Activated CD4-positive, alpha-beta memory T cell treated with anti-CD3 and anti-CD28 coated beads, Interleukin-2, amount 10 ng/mL, durations not matched to agents 7 days and 5 days (primary cell): ENCODE measurements at regions not wholly inside any gene's neighbourhood (a gene's known extent, or its start where the extent isn't known, plus 50 kb on each side); places are given as distances from the start of the nearest gene placed in this dataset.
"Not testable (repeated sequence)": the region's sequence is repeated elsewhere in the genome, so short reads cannot be mapped to it uniquely, and the experiment has no call there.

Source experiments
- CTCF ChIA-PET: fragments of 350-600 bp; sonication (Branson Sonifier 250); formaldehyde crosslinking; loops from one replicate; lab custom pipeline; 2021; ENCODE audit warnings: antibody characterized with exemption, inconsistent platforms; lab: Charles Lee
- POLR2A ChIA-PET: fragments of 350-600 bp; sonication (Branson Sonifier 250); formaldehyde crosslinking; loops from one replicate; lab custom pipeline; 2021; ENCODE audit warnings: antibody characterized with exemption; lab: Charles Lee
- DNase-seq: peaks from one replicate; pipeline ENCODE4 v3.0.0-alpha.2; 2020
- H3K27ac Mint-ChIP-seq: one replicate; pipeline ENCODE4 v1.8.0; 2021; ENCODE audit warnings: mild to moderate bottlenecking, mixed read lengths
- H3K27me3 Mint-ChIP-seq: one replicate; pipeline ENCODE4 v1.8.0; 2021; ENCODE audit warnings: mixed read lengths
- H3K36me3 Mint-ChIP-seq: one replicate; pipeline ENCODE4 v1.8.0; 2021; ENCODE audit warnings: low read depth, mixed read lengths
- H3K4me1 Mint-ChIP-seq: one replicate; pipeline ENCODE4 v1.8.0; 2021; ENCODE audit warnings: mixed read lengths
- H3K4me3 Mint-ChIP-seq: one replicate; pipeline ENCODE4 v1.8.0; 2021; ENCODE audit warnings: mild to moderate bottlenecking, mixed read lengths
- H3K9me3 Mint-ChIP-seq: one replicate; pipeline ENCODE4 v1.8.0; 2021; ENCODE audit warnings: mixed read lengths

- Mint-ChIP-seq H3K27me3 (peaks cover 28% of the 10 kb centered on the region), H3K4me3 (no peak overlapping the region), H3K4me1 (no peaks in the 10 kb centered on the region), H3K27ac (no peak overlapping the region), H3K36me3 (no peaks in the 10 kb centered on the region), H3K9me3 (no peaks in the 10 kb centered on the region)
- no peak for DNase-seq
- ChIA-PET CTCF (no interaction called here), POLR2A (no interaction called here)
Observed at GRCh38 chr2:12014088-12014960, 267.9 kb downstream of the LPIN1 start.

- CTCF ChIA-PET: no interaction called here
- no peak for DNase-seq
- H3K36me3 Mint-ChIP-seq: peaks cover 6% of the 10 kb centered on the region
- peaks cover 14% of the 10 kb centered on the region for H3K9me3 Mint-ChIP-seq
- no peak overlapping the region for H3K27ac Mint-ChIP-seq
- no peak overlapping the region for H3K4me3 Mint-ChIP-seq
- H3K27me3 Mint-ChIP-seq: peaks cover 13% of the 10 kb centered on the region
- H3K4me1 Mint-ChIP-seq: no peaks in the 10 kb centered on the region
- POLR2A ChIA-PET: no interaction called here
Observed at GRCh38 chr2:12017499-12018157, 271.2 kb downstream of the LPIN1 start.

- DNase-seq, H3K4me3 Mint-ChIP-seq, POLR2A ChIA-PET, H3K4me1 Mint-ChIP-seq, H3K27me3 Mint-ChIP-seq, H3K27ac Mint-ChIP-seq, CTCF ChIA-PET, H3K36me3 Mint-ChIP-seq: not testable (repeated sequence)
- peaks cover 16% of the 10 kb centered on the region for H3K9me3 Mint-ChIP-seq
Observed at GRCh38 chr2:12018726-12019125, 272.3 kb downstream of the LPIN1 start.

- DNase-seq: no peak
- Mint-ChIP-seq H3K36me3 (peaks cover 6% of the 10 kb centered on the region), H3K4me3 (no peak overlapping the region), H3K27me3 (peaks cover 12% of the 10 kb centered on the region), H3K27ac (no peak overlapping the region), H3K9me3 (peaks cover 16% of the 10 kb centered on the region), H3K4me1 (no peaks in the 10 kb centered on the region)
- POLR2A ChIA-PET: no interaction called here
- CTCF ChIA-PET: no interaction called here
Observed at GRCh38 chr2:12020833-12021469, 274.5 kb downstream of the LPIN1 start.

GRCh38 chr2:12024197-12024907 is 277.9 kb downstream of the LPIN1 start:
- H3K4me1 Mint-ChIP-seq, H3K27ac Mint-ChIP-seq, H3K36me3 Mint-ChIP-seq, POLR2A ChIA-PET, H3K27me3 Mint-ChIP-seq, DNase-seq, H3K4me3 Mint-ChIP-seq: not testable (repeated sequence)
- H3K9me3 Mint-ChIP-seq: peaks cover 16% of the 10 kb centered on the region
- CTCF ChIA-PET: interaction anchor here (0.6 kb wide), 1 partner anchor 25 kb away, joined by 5 read pairs; no protein-coding TSS in a partner anchor

GRCh38 chr2:12027136-12027535 is 280.7 kb downstream of the LPIN1 start:
- no peaks in the 10 kb centered on the region for H3K4me1 Mint-ChIP-seq
- no peak overlapping the region for H3K4me3 Mint-ChIP-seq
- peaks cover 3% of the 10 kb centered on the region for H3K9me3 Mint-ChIP-seq
- H3K27me3 Mint-ChIP-seq: peaks cover 7% of the 10 kb centered on the region
- H3K36me3 Mint-ChIP-seq: no peaks in the 10 kb centered on the region
- POLR2A ChIA-PET: no interaction called here
- no peak for DNase-seq
- H3K27ac Mint-ChIP-seq: no peak overlapping the region
- CTCF ChIA-PET: no interaction called here

GRCh38 chr2:12031866-12032265 is 285.4 kb downstream of the LPIN1 start:
- DNase-seq: no peak
- Mint-ChIP-seq H3K4me3 (no peak overlapping the region), H3K4me1 (no peaks in the 10 kb centered on the region), H3K27me3 (peaks cover 3% of the 10 kb centered on the region), H3K9me3 (no peaks in the 10 kb centered on the region), H3K27ac (no peak overlapping the region), H3K36me3 (no peaks in the 10 kb centered on the region)
- ChIA-PET CTCF (no interaction called here), POLR2A (no interaction called here)

- H3K4me1 Mint-ChIP-seq: no peaks in the 10 kb centered on the region
- no peak for DNase-seq
- ChIA-PET CTCF (no interaction called here), POLR2A (no interaction called here)
- H3K9me3 Mint-ChIP-seq: no peaks in the 10 kb centered on the region
- H3K27me3 Mint-ChIP-seq: peaks cover 3% of the 10 kb centered on the region
- H3K4me3 Mint-ChIP-seq: no peak overlapping the region
- no peaks in the 10 kb centered on the region for H3K36me3 Mint-ChIP-seq
- no peak overlapping the region for H3K27ac Mint-ChIP-seq
Observed at GRCh38 chr2:12032398-12032797, 286.0 kb downstream of the LPIN1 start.

- Mint-ChIP-seq H3K4me3 (no peak overlapping the region), H3K4me1 (no peaks in the 10 kb centered on the region), H3K9me3 (no peaks in the 10 kb centered on the region), H3K27me3 (peaks cover 3% of the 10 kb centered on the region), H3K36me3 (no peaks in the 10 kb centered on the region), H3K27ac (no peak overlapping the region)
- no peak for DNase-seq
- POLR2A ChIA-PET: no interaction called here
- CTCF ChIA-PET: no interaction called here
Observed at GRCh38 chr2:12032975-12033374, 286.5 kb downstream of the LPIN1 start.

- Mint-ChIP-seq H3K4me1 (no peaks in the 10 kb centered on the region), H3K9me3 (no peaks in the 10 kb centered on the region), H3K4me3 (no peak overlapping the region), H3K27ac (no peak overlapping the region), H3K27me3 (peaks cover 3% of the 10 kb centered on the region), H3K36me3 (no peaks in the 10 kb centered on the region)
- POLR2A ChIA-PET: no interaction called here
- DNase-seq: no peak
- CTCF ChIA-PET: no interaction called here
Observed at GRCh38 chr2:12033494-12033893, 287.1 kb downstream of the LPIN1 start.

- ChIA-PET POLR2A (no interaction called here), CTCF (no interaction called here)
- Mint-ChIP-seq H3K4me3 (no peak overlapping the region), H3K9me3 (peaks cover 2% of the 10 kb centered on the region), H3K36me3 (no peaks in the 10 kb centered on the region), H3K4me1 (no peaks in the 10 kb centered on the region), H3K27me3 (peaks cover 3% of the 10 kb centered on the region), H3K27ac (no peak overlapping the region)
- DNase-seq: no peak
Observed at GRCh38 chr2:12034382-12034781, 287.9 kb downstream of the LPIN1 start.

GRCh38 chr2:12035029-12035720 is 288.7 kb downstream of the LPIN1 start:
- H3K36me3 Mint-ChIP-seq: no peaks in the 10 kb centered on the region
- no peaks in the 10 kb centered on the region for H3K4me1 Mint-ChIP-seq
- H3K27ac Mint-ChIP-seq: no peak overlapping the region
- ChIA-PET CTCF (no interaction called here), POLR2A (no interaction called here)
- H3K9me3 Mint-ChIP-seq: peaks cover 2% of the 10 kb centered on the region
- H3K4me3 Mint-ChIP-seq: no peak overlapping the region
- DNase-seq: no peak
- no peaks in the 10 kb centered on the region for H3K27me3 Mint-ChIP-seq
